ENCODE measurements at regions not wholly inside any gene's neighbourhood (a gene's known extent, or its start where the extent isn't known, plus 50 kb on each side); places are given as distances from the start of the nearest gene placed in this dataset.

GRCh38 chr5:20648981-20649380, 661.0 kb upstream of the CDH18 start:
- TF ChIP-seq POLR2A (IDR thresholded peaks at IDR 0.05) (no peak), POLR2AphosphoS5 (IDR thresholded peaks at IDR 0.05) (no peak)

Data from stomach (tissue), 4 donors.